ENCODE measurements at regions not wholly inside any gene's neighbourhood (a gene's known extent, or its start where the extent isn't known, plus 50 kb on each side); places are given as distances from the start of the nearest gene placed in this dataset.
A peak's percentile ranks its signal among the peaks of the same experiment; 100 is the strongest.

GRCh38 chr10:2831509-2831908, 235.8 kb upstream of the PFKP start:
- POLR2A ChIA-PET = no interaction called here
- no peaks in the 10 kb centered on the region for H3K36me3 Mint-ChIP-seq (ENCODE audit: low read depth)
- CTCF ChIA-PET = no interaction called here
- no peaks in the 10 kb centered on the region for H3K9me3 Mint-ChIP-seq
- H3K4me1 Mint-ChIP-seq = no peaks in the 10 kb centered on the region
- H3K27ac Mint-ChIP-seq = no peak overlapping the region
- no peak overlapping the region for H3K4me3 Mint-ChIP-seq
- no peaks in the 10 kb centered on the region for H3K27me3 Mint-ChIP-seq
- no peak for DNase-seq

- CTCF ChIA-PET = no interaction called here
- POLR2A ChIA-PET = no interaction called here
These were observed 238.6 kb upstream of the PFKP start for GRCh38 chr10:2828741-2829140.

GRCh38 chr10:2826675-2827074, 240.7 kb upstream of the PFKP start:
- Mint-ChIP-seq H3K27ac (no peak overlapping the region), H3K36me3 (ENCODE audit: low read depth) (no peaks in the 10 kb centered on the region), H3K9me3 (no peaks in the 10 kb centered on the region), H3K27me3 (no peaks in the 10 kb centered on the region), H3K4me3 (no peak overlapping the region), H3K4me1 (no peaks in the 10 kb centered on the region)
- POLR2A ChIA-PET = no interaction called here
- CTCF ChIA-PET = no interaction called here
- no peak for DNase-seq

More at GRCh38 chr10:2828741-2829140, 238.6 kb upstream of the PFKP start:
- no peak overlapping the region for H3K27ac Mint-ChIP-seq
- H3K36me3 Mint-ChIP-seq (ENCODE audit: low read depth) = no peaks in the 10 kb centered on the region
- H3K4me1 Mint-ChIP-seq = no peaks in the 10 kb centered on the region
- no peaks in the 10 kb centered on the region for H3K9me3 Mint-ChIP-seq
- no peak overlapping the region for H3K4me3 Mint-ChIP-seq
- H3K27me3 Mint-ChIP-seq = no peaks in the 10 kb centered on the region
- DNase-seq = no peak

- DNase-seq = no peak
- Mint-ChIP-seq H3K9me3 (no peaks in the 10 kb centered on the region), H3K4me3 (no peak overlapping the region), H3K36me3 (ENCODE audit: low read depth) (no peaks in the 10 kb centered on the region), H3K4me1 (no peaks in the 10 kb centered on the region), H3K27ac (no peak overlapping the region), H3K27me3 (no peaks in the 10 kb centered on the region)
- CTCF ChIA-PET = no interaction called here
- POLR2A ChIA-PET = no interaction called here
These were observed 241.5 kb upstream of the PFKP start for GRCh38 chr10:2825841-2826240.

- H3K4me3 Mint-ChIP-seq = no peak overlapping the region
- H3K4me1 Mint-ChIP-seq = no peaks in the 10 kb centered on the region
- no peak for DNase-seq
- H3K36me3 Mint-ChIP-seq (ENCODE audit: low read depth) = no peaks in the 10 kb centered on the region
- H3K27ac Mint-ChIP-seq = no peak overlapping the region
- no peaks in the 10 kb centered on the region for H3K9me3 Mint-ChIP-seq
- CTCF ChIA-PET = no interaction called here
- POLR2A ChIA-PET = no interaction called here
- peaks cover 1% of the 10 kb centered on the region for H3K27me3 Mint-ChIP-seq
These were observed 249.3 kb upstream of the PFKP start for GRCh38 chr10:2817940-2818636.

GRCh38 chr10:2813693-2814092, 253.7 kb upstream of the PFKP start:
- ChIA-PET POLR2A (no interaction called here), CTCF (no interaction called here)
- H3K27me3 Mint-ChIP-seq = no peaks in the 10 kb centered on the region
- no peak overlapping the region for H3K27ac Mint-ChIP-seq
- H3K9me3 Mint-ChIP-seq = no peaks in the 10 kb centered on the region
- no peaks in the 10 kb centered on the region for H3K36me3 Mint-ChIP-seq (ENCODE audit: low read depth)
- no peaks in the 10 kb centered on the region for H3K4me1 Mint-ChIP-seq
- DNase-seq = no peak
- H3K4me3 Mint-ChIP-seq = no peak overlapping the region

GRCh38 chr10:2813286-2813685, 254.1 kb upstream of the PFKP start:
- no peak overlapping the region for H3K27ac Mint-ChIP-seq
- H3K9me3 Mint-ChIP-seq = no peaks in the 10 kb centered on the region
- CTCF ChIA-PET = no interaction called here
- H3K4me1 Mint-ChIP-seq = no peaks in the 10 kb centered on the region
- no peaks in the 10 kb centered on the region for H3K27me3 Mint-ChIP-seq
- H3K36me3 Mint-ChIP-seq (ENCODE audit: low read depth) = no peaks in the 10 kb centered on the region
- DNase-seq = no peak
- POLR2A ChIA-PET = no interaction called here
- no peak overlapping the region for H3K4me3 Mint-ChIP-seq

- H3K4me3 Mint-ChIP-seq = no peak overlapping the region
- ChIA-PET POLR2A (no interaction called here), CTCF (no interaction called here)
- no peaks in the 10 kb centered on the region for H3K36me3 Mint-ChIP-seq (ENCODE audit: low read depth)
- DNase-seq = no peak
- H3K27me3 Mint-ChIP-seq = no peaks in the 10 kb centered on the region
- H3K4me1 Mint-ChIP-seq = no peaks in the 10 kb centered on the region
- no peaks in the 10 kb centered on the region for H3K9me3 Mint-ChIP-seq
- no peak overlapping the region for H3K27ac Mint-ChIP-seq
These were observed 254.7 kb upstream of the PFKP start for GRCh38 chr10:2812631-2813030.

GRCh38 chr10:2800178-2800577, 267.2 kb upstream of the PFKP start:
- no peaks in the 10 kb centered on the region for H3K36me3 Mint-ChIP-seq (ENCODE audit: low read depth)
- H3K4me1 Mint-ChIP-seq = no peaks in the 10 kb centered on the region
- peaks cover 9% of the 10 kb centered on the region for H3K27me3 Mint-ChIP-seq
- H3K27ac Mint-ChIP-seq = no peak overlapping the region
- CTCF ChIA-PET = no interaction called here
- H3K4me3 Mint-ChIP-seq = no peak overlapping the region
- POLR2A ChIA-PET = interaction anchor here (0.7 kb wide), 1 partner anchor 566 kb away, joined by 3 read pairs; no protein-coding TSS in a partner anchor
- DNase-seq = no peak
- no peaks in the 10 kb centered on the region for H3K9me3 Mint-ChIP-seq

GRCh38 chr10:2798336-2799022, 268.9 kb upstream of the PFKP start:
- Mint-ChIP-seq H3K27ac (no peak overlapping the region), H3K27me3 (peaks cover 16% of the 10 kb centered on the region), H3K4me3 (no peak overlapping the region), H3K36me3 (ENCODE audit: low read depth) (no peaks in the 10 kb centered on the region), H3K4me1 (no peaks in the 10 kb centered on the region), H3K9me3 (peaks cover 3% of the 10 kb centered on the region)
- CTCF ChIA-PET = no interaction called here
- POLR2A ChIA-PET = no interaction called here
- DNase-seq = no peak

GRCh38 chr10:2791774-2792443, 275.4 kb upstream of the PFKP start:
- Mint-ChIP-seq H3K27me3 (peaks cover 18% of the 10 kb centered on the region), H3K4me1 (peaks cover 13% of the 10 kb centered on the region), H3K36me3 (ENCODE audit: low read depth) (no peaks in the 10 kb centered on the region), H3K27ac (no peak overlapping the region), H3K9me3 (peaks cover 3% of the 10 kb centered on the region), H3K4me3 (peak overlapping the region; percentile 2)
- ChIA-PET CTCF (no interaction called here), POLR2A (no interaction called here)
- peak; percentile 46 for DNase-seq

- POLR2A ChIA-PET = no interaction called here
- Mint-ChIP-seq H3K9me3 (peaks cover 3% of the 10 kb centered on the region), H3K27ac (no peak overlapping the region), H3K4me1 (peaks cover 13% of the 10 kb centered on the region), H3K4me3 (no peak overlapping the region), H3K27me3 (peaks cover 13% of the 10 kb centered on the region), H3K36me3 (ENCODE audit: low read depth) (no peaks in the 10 kb centered on the region)
- DNase-seq = no peak
- CTCF ChIA-PET = no interaction called here
These were observed 276.8 kb upstream of the PFKP start for GRCh38 chr10:2790396-2791188.

- no peaks in the 10 kb centered on the region for H3K4me1 Mint-ChIP-seq
- no peaks in the 10 kb centered on the region for H3K36me3 Mint-ChIP-seq (ENCODE audit: low read depth)
- no peak overlapping the region for H3K4me3 Mint-ChIP-seq
- no peak for DNase-seq
- no peak overlapping the region for H3K27ac Mint-ChIP-seq
- H3K9me3 Mint-ChIP-seq = no peaks in the 10 kb centered on the region
- POLR2A ChIA-PET = no interaction called here
- H3K27me3 Mint-ChIP-seq = no peaks in the 10 kb centered on the region
- CTCF ChIA-PET = interaction anchor here (0.6 kb wide), 1 partner anchor 29 kb away, joined by 3 read pairs; no protein-coding TSS in a partner anchor
These were observed 281.1 kb upstream of the PFKP start for GRCh38 chr10:2786251-2786650.

Measured in activated CD4-positive, alpha-beta T cell treated with anti-CD3 and anti-CD28 coated beads, Interleukin-2, amount 10 ng/mL, durations not matched to agents 7 days and 5 days (primary cell).